ENCODE measurements at regions not wholly inside any gene's neighbourhood (a gene's known extent, or its start where the extent isn't known, plus 50 kb on each side); places are given as distances from the start of the nearest gene placed in this dataset.
"Not testable (repeated sequence)": the region's sequence is repeated elsewhere in the genome, so short reads cannot be mapped to it uniquely, and the experiment has no call there.

DNA sequence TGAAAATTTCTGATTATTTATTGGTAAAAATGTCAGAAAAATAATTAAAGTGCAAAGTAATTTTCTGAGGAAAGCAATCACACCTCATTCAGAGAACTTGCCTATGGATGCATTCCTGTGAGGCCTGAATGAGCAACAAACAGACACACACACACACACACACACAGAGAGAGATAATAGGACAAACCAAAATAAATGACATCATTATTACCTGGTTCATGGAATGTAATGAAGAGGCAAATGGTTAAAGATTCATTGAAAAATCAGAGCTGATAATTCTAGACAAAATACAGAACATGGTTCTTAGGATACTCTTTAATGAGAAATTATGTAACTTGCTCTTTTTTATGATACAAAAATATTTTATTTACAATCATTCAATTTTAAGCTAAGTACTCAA is 490.6 kb upstream of the POU3F2 start:
- no peak for DNase-seq

- DNase-seq, result no peak
Measured at GRCh38 chr6:98352348-98352747, 482.0 kb upstream of the POU3F2 start.

- no peak for DNase-seq
Measured at GRCh38 chr6:98358173-98358572, 476.2 kb upstream of the POU3F2 start.

- no peak for DNase-seq
Measured at GRCh38 chr6:98366371-98366770, 468.0 kb upstream of the POU3F2 start.

- DNase-seq, result no peak
Measured at GRCh38 chr6:98380589-98380988, 453.8 kb upstream of the POU3F2 start.

- DNase-seq, result no peak
Measured at GRCh38 chr6:98382246-98382645, 452.1 kb upstream of the POU3F2 start.

DNA sequence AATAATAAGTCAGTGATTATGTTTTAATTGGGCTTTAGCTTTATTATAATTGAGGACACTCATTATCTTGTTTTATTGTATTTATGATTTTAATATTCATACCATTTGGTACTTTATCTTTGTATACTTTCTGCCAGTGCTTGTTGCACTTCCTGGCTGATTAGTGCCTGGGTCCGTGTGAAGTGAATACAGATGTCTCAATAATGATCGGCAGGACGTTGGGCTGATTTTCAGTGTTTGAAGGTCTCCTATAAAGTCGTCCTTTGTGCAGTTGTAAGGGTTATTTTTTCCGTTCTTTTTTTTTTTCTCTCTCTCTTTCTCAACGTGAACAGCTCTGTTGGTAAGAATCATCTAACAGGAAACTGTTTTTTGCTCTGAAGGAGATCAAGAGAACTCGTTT is 450.0 kb upstream of the POU3F2 start:
- DNase-seq, result no peak

GRCh38 chr6:98384801-98385200 is 449.6 kb upstream of the POU3F2 start:
- no peak for DNase-seq

DNA sequence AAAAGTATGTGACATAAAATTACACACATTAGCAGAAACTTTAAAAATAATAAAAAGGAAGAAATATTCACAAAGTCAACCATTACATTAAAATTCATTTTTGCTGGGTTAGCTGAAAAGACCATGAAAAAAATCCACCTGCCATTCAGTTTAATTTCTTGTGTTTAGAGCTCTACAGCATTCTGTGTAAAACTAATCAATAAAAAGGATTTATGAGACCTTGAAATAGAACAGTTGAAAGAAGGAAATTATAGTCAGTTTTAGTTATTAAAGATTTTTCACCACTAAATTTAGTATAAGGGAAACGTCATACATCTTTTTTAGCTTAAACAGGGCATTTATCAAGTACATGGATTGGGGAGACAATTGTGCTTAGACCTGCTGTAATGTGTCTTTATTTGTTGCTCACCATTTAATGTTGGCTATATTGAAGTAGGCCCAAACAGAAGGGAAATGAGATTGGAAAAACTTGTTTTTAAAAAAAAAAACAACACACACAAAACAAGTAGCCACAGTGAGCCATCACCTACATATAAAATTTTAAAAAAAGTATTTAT is 438.7 kb upstream of the POU3F2 start:
- no peak for DNase-seq

- DNase-seq, result no peak
Measured at GRCh38 chr6:98416027-98416426, 418.3 kb upstream of the POU3F2 start.

GRCh38 chr6:98416497-98417158 is 417.7 kb upstream of the POU3F2 start:
- DNase-seq, result not testable (repeated sequence)

GRCh38 chr6:98433325-98434056 is 400.9 kb upstream of the POU3F2 start:
- no peak for DNase-seq

- DNase-seq, result no peak
Measured at GRCh38 chr6:98443633-98444032, 390.7 kb upstream of the POU3F2 start.

DNA sequence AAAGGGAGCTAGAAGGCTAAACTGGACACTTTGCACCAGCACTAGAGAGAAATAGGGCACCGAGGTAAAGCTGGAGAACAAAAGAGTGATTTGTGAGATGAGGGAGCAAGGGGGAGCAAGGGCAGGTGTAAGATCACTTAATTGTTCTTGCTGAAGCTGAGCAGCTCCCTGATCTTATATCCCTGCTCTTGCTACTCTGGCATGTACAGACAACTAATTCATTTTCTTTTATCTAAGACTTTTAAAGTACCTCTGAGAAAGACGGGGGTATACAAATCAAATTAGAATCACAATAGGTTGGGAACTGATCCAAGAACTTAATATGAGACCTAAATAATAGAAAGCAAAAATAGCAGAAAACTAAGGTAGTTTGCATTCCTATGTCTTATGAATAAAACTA is 381.7 kb upstream of the POU3F2 start:
- DNase-seq, result no peak

GRCh38 chr6:98454809-98455322 is 379.5 kb upstream of the POU3F2 start:
- DNase-seq, result no peak

DNA sequence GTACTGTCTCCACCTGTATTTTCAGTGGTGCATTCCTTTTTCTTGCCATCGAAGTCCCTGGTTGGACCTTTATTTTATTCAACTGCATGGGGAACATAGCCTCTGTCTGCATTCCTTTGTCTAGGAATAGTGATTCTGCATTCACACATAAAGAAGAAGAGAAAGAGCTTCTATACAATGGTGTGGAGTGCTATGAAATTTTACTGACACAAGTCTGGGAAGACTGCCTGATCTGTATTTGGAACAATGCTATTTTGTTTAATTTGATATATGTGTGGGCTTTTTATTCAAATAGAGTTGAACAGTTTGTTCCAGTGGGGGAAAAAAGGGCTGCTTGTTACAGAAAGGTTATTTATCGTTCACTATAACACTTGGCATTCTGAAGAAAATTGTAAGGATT is 375.7 kb upstream of the POU3F2 start:
- DNase-seq, result no peak

GRCh38 chr6:98463038-98464000 is 371.1 kb upstream of the POU3F2 start:
- DNase-seq, result no peak

DNA sequence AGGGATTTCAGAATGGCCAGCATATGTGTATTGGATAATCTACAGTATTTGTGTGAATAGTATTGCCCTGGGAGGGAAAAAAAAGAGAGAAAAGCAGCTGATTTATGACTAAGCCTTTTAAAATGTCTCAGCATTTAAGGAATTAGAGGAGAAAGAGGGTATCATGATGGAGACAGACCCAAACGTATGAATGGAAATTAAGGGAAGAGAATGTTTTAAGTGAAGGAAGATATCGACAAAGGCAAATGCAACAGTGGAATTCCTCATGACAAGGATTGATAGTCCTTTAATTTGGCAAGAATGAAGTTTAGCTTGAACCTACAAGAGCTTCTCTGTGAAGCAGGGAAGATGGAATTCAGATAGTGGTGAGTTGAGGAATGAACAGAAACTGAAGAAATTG is 367.3 kb upstream of the POU3F2 start:
- no peak for DNase-seq

- DNase-seq, result no peak
Measured at GRCh38 chr6:98467902-98468301, 366.5 kb upstream of the POU3F2 start.

DNA sequence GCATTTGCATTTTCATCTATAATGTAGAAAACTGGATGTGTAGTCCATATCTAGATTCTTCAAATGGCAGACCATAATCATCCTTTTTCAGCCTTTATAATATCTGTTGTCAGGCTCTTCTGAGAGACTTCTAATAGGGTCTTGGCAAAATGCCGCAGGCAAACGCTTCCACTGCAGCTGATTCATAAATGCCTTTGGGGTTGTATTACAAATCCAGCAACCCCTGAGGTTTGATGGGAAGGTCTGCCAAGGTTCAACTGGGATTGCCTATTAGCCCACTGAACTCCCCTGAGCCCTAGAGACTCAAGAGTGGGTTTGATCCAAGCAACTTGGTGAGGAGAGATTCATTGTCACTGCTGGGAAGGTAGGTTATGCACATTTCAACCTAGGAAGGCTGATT is 365.2 kb upstream of the POU3F2 start:
- no peak for DNase-seq

DNA sequence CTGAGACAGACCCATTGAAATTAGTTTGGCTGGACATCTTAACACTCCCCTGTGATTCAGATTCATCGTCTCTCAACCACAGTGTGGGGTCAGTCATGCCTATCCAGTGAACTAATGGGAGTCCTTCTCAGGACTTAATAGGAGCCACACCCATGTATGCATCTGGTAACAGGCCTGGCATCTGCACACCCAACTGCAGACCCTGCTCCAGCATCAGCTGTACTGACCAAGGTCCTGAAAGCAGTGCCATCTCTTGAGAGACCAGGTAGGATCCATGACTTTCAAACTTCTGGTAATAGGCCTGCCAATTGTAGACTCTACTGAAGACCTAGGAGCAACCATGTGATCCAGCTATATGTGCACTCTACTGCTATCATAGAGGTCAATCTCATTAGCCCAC is 363.6 kb upstream of the POU3F2 start:
- no peak for DNase-seq

- no peak for DNase-seq
Measured at GRCh38 chr6:98471444-98471843, 362.9 kb upstream of the POU3F2 start.

DNA sequence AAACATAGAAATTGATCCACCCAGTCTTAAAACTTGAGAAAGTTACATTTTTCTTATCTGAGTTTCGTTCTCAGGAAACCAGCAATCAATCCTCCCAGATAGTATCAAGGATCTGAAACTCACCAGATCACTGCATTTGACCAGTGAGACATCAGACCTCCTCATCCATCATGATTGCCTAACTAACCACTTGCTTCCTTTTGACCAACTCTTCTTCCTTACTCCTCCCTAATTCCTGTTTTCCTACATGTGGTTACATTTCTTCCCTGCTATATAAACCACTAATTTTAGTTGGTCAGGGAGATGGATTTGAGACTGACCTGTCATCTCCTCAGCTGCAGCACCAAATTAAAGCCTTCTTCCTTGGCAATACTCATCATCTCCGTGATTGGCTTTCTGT is 357.1 kb upstream of the POU3F2 start:
- no peak for DNase-seq

Data from right forelimb (tissue), 1 donor.